Ishikawa (cell line): ENCODE measurements at regions not wholly inside any gene's neighbourhood (a gene's known extent, or its start where the extent isn't known, plus 50 kb on each side); places are given as distances from the start of the nearest gene placed in this dataset.

Experiments used
- CEBPB ChIP-seq: IDR thresholded peaks from 2 replicates; pipeline ENCODE4 v1.6.1; 2012
- CREB1 ChIP-seq: IDR thresholded peaks from 2 replicates; pipeline ENCODE4 v1.6.1; 2012; ENCODE audit warnings: low read depth
- NFIC ChIP-seq: IDR thresholded peaks from 2 replicates; pipeline ENCODE4 v1.6.1; 2012
- RAD21 ChIP-seq: IDR thresholded peaks from 2 replicates; pipeline ENCODE4 v1.6.1; 2012; ENCODE audit warnings: low read depth
- TAF1 ChIP-seq: IDR thresholded peaks from 2 replicates; pipeline ENCODE4 v1.6.1; 2012; ENCODE audit warnings: low read depth, mild to moderate bottlenecking
- YY1 ChIP-seq: IDR thresholded peaks from 2 replicates; pipeline ENCODE4 v1.6.1; 2012; ENCODE audit warnings: low read depth
- ZBTB7A ChIP-seq: IDR thresholded peaks from 2 replicates; pipeline ENCODE4 v1.6.1; 2012; ENCODE audit warnings: low read depth
- TF ChIP-seq, protein P1 (sequence below): IDR thresholded peaks from 2 replicates; pipeline ENCODE4 v1.6.1; 2012
- TF ChIP-seq, protein P2 (sequence below): IDR thresholded peaks from 2 replicates; pipeline ENCODE4 v1.6.1; 2012
- TF ChIP-seq, protein P3 (sequence below): IDR thresholded peaks from 2 replicates; pipeline ENCODE4 v1.6.1; 2012; ENCODE audit warnings: low read depth, mild to moderate bottlenecking

DNA sequence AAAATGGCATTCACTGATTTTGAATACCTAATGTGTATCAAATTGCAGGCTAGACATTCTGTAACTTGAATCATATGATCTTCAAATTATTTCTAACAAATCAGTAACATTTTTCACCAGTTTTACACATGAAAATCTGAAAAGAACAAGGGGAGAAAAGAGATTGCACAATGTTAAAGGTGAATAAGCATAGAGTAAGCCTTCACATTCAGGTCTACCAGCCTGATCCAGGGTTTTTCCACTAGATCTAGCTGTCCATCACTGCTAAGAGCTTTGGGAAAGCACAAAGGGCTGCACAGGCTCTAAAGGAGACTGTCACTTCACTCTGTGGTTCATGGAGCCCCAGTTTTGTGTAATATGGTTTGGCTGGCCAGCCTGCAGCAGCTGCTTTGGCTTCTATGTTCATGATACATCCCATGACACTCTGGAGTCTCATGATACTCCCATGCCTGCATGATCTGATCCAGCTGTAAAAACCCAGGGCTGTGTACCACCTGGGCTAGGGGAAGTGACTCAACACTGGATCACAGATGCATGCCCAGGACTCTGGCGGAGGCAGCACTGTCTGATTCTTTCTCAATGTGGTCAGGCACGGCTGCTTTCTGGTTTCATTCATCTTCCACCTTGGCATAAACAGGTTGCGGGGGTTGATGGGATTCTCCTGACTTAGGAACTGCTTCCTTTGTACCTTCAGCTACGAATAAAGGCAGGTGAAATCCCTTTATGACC, 859.7 kb downstream of the GALC start:
- TF ChIP-seq ZBTB7A: no peak
- no peak for TF ChIP-seq RAD21
- TF ChIP-seq NFIC: no peak
- TF ChIP-seq YY1: no peak
- TF ChIP-seq, protein P1, sequence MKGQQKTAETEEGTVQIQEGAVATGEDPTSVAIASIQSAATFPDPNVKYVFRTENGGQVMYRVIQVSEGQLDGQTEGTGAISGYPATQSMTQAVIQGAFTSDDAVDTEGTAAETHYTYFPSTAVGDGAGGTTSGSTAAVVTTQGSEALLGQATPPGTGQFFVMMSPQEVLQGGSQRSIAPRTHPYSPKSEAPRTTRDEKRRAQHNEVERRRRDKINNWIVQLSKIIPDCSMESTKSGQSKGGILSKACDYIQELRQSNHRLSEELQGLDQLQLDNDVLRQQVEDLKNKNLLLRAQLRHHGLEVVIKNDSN: no peak
- TF ChIP-seq, protein P2, sequence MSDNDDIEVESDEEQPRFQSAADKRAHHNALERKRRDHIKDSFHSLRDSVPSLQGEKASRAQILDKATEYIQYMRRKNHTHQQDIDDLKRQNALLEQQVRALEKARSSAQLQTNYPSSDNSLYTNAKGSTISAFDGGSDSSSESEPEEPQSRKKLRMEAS: no peak
- no peak for TF ChIP-seq CEBPB
- TF ChIP-seq, protein P3, sequence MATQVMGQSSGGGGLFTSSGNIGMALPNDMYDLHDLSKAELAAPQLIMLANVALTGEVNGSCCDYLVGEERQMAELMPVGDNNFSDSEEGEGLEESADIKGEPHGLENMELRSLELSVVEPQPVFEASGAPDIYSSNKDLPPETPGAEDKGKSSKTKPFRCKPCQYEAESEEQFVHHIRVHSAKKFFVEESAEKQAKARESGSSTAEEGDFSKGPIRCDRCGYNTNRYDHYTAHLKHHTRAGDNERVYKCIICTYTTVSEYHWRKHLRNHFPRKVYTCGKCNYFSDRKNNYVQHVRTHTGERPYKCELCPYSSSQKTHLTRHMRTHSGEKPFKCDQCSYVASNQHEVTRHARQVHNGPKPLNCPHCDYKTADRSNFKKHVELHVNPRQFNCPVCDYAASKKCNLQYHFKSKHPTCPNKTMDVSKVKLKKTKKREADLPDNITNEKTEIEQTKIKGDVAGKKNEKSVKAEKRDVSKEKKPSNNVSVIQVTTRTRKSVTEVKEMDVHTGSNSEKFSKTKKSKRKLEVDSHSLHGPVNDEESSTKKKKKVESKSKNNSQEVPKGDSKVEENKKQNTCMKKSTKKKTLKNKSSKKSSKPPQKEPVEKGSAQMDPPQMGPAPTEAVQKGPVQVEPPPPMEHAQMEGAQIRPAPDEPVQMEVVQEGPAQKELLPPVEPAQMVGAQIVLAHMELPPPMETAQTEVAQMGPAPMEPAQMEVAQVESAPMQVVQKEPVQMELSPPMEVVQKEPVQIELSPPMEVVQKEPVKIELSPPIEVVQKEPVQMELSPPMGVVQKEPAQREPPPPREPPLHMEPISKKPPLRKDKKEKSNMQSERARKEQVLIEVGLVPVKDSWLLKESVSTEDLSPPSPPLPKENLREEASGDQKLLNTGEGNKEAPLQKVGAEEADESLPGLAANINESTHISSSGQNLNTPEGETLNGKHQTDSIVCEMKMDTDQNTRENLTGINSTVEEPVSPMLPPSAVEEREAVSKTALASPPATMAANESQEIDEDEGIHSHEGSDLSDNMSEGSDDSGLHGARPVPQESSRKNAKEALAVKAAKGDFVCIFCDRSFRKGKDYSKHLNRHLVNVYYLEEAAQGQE: no peak
- TF ChIP-seq CREB1: no peak
- no peak for TF ChIP-seq TAF1
